ENCODE measurements at regions not wholly inside any gene's neighbourhood (a gene's known extent, or its start where the extent isn't known, plus 50 kb on each side); places are given as distances from the start of the nearest gene placed in this dataset.
A peak's percentile ranks its signal among the peaks of the same experiment; 100 is the strongest.
"Not testable (repeated sequence)": the region's sequence is repeated elsewhere in the genome, so short reads cannot be mapped to it uniquely, and the experiment has no call there.

GRCh38 chr6:144397141-144397540 is 112.0 kb downstream of the UTRN start:
- DNase-seq: no peak

- DNase-seq: no peak
These were observed 115.2 kb downstream of the UTRN start for GRCh38 chr6:144400321-144400720.

- DNase-seq: no peak
These were observed 116.9 kb downstream of the UTRN start for GRCh38 chr6:144401736-144402733.

DNA sequence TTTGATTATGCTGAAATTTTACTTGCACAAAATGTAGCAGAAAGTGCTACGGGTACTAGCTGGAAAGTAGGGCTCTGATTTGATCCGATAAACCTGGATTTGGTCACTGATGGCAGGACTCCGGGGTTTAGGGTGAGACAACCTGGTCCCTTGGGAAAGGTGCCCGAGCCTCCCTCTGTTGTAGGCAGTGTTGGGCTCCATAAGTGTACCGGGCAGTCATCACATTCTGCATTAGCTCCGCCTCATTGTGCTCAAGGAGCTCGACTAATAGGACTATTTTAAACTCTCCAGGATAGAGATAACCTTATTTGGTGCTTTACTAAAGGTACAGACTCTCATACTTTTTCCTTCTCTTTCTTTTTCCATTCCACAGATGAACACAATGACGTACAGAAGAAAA is 117.6 kb downstream of the UTRN start:
- no peak for DNase-seq

DNA sequence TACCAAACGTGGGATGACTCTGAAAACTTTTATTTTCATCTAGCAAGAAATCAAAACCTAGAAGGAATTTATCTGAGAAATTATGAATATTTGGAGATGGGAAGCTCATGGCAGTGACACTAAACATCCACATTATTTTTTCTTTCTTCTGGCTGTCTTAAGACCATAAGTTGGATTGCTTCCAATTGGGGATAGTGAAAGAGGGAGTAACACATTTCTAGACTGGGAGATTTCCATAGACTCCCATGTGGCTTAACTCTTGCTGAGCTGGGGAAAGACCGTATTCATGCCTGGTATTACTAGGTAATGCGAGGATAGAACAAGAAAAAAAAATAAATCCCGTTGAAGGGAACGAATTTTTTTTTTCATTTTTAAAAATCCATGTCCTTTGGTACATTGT is 120.0 kb downstream of the UTRN start:
- DNase-seq: peak in 1 of 2 experiments; percentile 1

GRCh38 chr6:144406796-144407195 is 121.7 kb downstream of the UTRN start:
- DNase-seq: no peak

- DNase-seq: no peak
These were observed 123.0 kb downstream of the UTRN start for GRCh38 chr6:144408161-144408560.

DNA sequence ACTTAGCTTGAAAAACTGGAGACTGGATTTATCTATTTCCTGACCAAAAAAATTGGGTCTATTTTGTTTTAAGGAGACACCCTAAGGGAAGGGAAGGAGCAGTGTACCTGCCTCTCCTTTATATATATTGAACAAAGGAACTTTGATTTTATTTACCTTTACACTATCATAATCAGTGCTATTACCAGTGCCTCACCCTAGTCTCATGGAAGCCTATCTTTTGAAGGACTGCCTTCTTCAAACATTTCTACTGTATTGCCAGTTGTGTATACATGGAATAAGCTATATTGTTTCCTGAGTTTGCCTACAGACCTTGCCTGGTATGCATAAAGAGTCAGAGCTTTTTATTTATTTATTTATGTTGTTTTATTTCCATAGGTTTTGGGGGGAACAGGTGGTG is 124.9 kb downstream of the UTRN start:
- DNase-seq: no peak

DNA sequence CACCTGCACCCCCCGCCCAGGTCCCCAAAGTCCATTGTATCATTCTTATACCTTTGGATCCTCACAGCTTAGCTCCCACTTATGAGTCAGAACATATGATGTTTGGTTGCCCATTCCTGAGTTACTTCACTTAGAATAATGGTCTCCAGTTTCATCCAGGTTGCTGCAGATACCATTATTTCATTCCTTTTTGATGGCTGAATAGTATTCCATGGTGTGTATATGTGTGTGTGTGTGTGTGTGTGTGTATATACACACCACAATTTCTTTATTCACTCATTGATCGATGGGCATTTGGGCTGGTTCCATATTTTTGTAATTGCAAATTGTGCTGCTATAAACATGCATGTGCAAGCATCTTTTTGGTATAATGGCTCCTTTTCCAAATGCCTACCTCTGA is 125.4 kb downstream of the UTRN start:
- DNase-seq: not testable (repeated sequence)

- DNase-seq: no peak
These were observed 126.5 kb downstream of the UTRN start for GRCh38 chr6:144411531-144412165.

DNA sequence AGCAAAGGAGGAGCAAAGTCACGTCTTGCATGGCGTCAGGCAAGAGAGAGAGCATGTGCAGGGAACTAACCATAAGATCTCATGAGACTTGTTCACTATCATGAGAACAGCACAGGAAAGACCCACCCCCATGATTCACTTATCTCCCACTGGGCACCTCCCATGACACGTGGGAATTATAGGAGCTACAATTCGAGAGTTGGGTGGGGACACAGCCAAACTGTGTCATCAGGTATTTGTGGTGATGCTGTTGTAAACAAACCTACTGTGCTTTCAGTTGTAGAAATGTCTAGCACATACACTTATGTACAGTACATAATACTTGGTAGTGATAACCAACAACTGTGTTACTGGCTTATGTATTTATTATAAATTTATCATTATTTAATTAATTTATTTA is 128.3 kb downstream of the UTRN start:
- no peak for DNase-seq

DNA sequence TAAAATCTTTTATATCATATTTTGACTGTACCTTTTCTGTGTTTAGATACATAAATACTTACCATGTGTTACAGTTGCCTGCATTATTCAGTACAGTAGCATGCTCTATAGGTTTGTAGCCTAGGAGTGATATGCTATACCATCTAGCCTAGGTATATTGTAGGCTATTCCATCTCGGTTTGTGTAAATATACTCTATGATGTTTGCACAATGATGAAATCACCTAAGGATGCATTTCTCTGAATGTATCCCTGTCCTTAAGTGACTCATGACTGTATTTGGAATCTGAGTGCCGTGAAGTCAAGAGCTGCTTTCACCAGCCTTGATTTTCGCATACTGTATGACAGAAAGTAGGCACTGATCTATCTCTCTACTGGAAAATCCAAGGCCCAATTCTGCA is 129.9 kb downstream of the UTRN start:
- DNase-seq: no peak

DNA sequence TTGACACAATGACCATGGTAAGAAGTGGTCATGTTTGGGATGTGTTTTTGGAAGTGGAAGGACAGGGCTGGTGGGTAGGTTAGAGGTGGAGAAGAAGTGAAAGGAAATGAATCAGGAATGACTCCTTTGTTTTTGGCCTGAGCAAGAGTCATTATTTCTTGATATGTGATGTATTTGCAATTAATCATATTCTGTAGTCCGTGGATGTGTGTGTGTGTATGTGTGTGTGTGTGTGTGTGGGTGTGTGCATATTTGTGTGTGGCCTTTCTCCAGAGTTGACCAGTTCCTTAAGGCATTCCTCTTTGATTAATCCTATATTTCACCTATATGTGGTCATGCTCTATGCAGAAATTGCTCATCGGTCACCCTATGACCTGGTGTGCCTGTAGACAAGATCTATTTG is 130.7 kb downstream of the UTRN start:
- DNase-seq: no peak

- no peak for DNase-seq
These were observed 131.1 kb downstream of the UTRN start for GRCh38 chr6:144416244-144416643.

GRCh38 chr6:144416773-144417172 is 131.6 kb downstream of the UTRN start:
- no peak for DNase-seq

DNA sequence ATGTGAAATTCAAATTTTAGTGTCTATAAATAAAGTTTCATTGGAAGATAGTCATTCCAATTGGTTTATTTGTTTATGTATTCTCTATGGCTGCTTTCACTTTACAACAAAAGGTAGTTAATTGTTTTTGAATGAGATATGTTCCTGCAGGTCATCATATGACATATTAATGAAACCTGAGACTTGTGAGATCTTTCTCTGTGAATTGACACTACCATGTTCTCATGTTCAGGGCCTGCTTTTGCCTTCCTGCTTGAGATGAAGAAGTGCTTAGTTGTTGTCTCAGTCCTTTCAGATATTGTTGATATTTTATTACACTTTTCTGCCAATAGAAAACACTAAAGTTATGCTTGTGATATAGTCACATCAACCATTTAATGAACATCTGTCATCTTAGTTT is 132.5 kb downstream of the UTRN start:
- DNase-seq: no peak

GRCh38 chr6:144418959-144419545 is 133.9 kb downstream of the UTRN start:
- no peak for DNase-seq

- no peak for DNase-seq
These were observed 138.0 kb downstream of the UTRN start for GRCh38 chr6:144423167-144423566.

- DNase-seq: no peak
These were observed 144.6 kb downstream of the UTRN start for GRCh38 chr6:144429753-144430152.

- DNase-seq: not testable (repeated sequence)
These were observed 148.3 kb downstream of the UTRN start for GRCh38 chr6:144433446-144433845.

GRCh38 chr6:144434308-144434990 is 149.3 kb downstream of the UTRN start:
- no peak for DNase-seq

GRCh38 chr6:144435602-144436426 is 150.7 kb downstream of the UTRN start:
- no peak for DNase-seq
